Uterus (tissue), 3 donors: ENCODE measurements at regions not wholly inside any gene's neighbourhood (a gene's known extent, or its start where the extent isn't known, plus 50 kb on each side); places are given as distances from the start of the nearest gene placed in this dataset.

Source experiments
- DNase-seq, 2 donors: peaks; one replicate each; pipeline ENCODE4 v3.0.0-alpha.2; 2019 to 2020
- H3K27ac ChIP-seq, 2 donors: fragments of 200-600 bp; sonication (generic); 1 replicate in 1 of 2; 2 replicates in 1 of 2; pipeline ENCODE4 v1.5.1; 2016 to 2018
- H3K27me3 ChIP-seq, 2 donors: fragments of 200-600 bp; sonication (generic); one replicate each; pipeline ENCODE4 v1.5.1; 2018 to 2019; ENCODE audit warnings: control low read depth in 1 of 2
- H3K36me3 ChIP-seq, 2 donors: fragments of 200-600 bp; sonication (generic); one replicate each; pipeline ENCODE4 v1.5.1; 2019; ENCODE audit warnings: control low read depth in 1 of 2
- H3K4me1 ChIP-seq, 2 donors: fragments of 200-600 bp; sonication (generic); one replicate each; pipeline ENCODE4 v1.5.1; 2018 to 2019; ENCODE audit warnings: control low read depth in 1 of 2
- H3K4me3 ChIP-seq, 2 donors: fragments of 200-600 bp; sonication (generic); 1 replicate in 1 of 2; 2 replicates in 1 of 2; pipeline ENCODE4 v1.5.1; 2018 to 2019; ENCODE audit warnings: mild to moderate bottlenecking in 1 of 2
- H3K9me3 ChIP-seq, 2 donors: fragments of 200-600 bp; sonication (generic); one replicate each; pipeline ENCODE4 v1.5.1; 2019; ENCODE audit warnings: control low read depth in 1 of 2
- POLR2A ChIP-seq, 2 donors: fragments of 450-650 bp; IDR thresholded peaks; one replicate each; pipeline ENCODE4 v1.6.1; 2016; ENCODE audit warnings: antibody characterized with exemption in 2 of 2, mild to moderate bottlenecking in 1 of 2, moderate library complexity in 1 of 2
- intact Hi-C: fragments of 100-400 bp; cut with DNase I; formaldehyde crosslinking; loops from one replicate; pipeline ENCODE4 v1.15.1; 2023; ENCODE audit warnings: low total_unique reads
- TF ChIP-seq, protein P1 (sequence below), 4 experiments: fragments of 200-600 bp in 2 of 4; fragments of 450-650 bp in 2 of 4; sonication (generic) in 2 of 4; IDR thresholded peaks; one replicate each; pipeline ENCODE4 v1.5.1; 2016 to 2019; ENCODE audit warnings: antibody characterized with exemption in 4 of 4, mild to moderate bottlenecking in 2 of 4, moderate library complexity in 1 of 4
- donor health status: DM: yes; HTN: yes; CAD: no.

- intact Hi-C loops: no loop called here
- H3K36me3 ChIP-seq: no peaks in the 10 kb centered on the region
- H3K27ac ChIP-seq: no peak overlapping the region
- H3K9me3 ChIP-seq: no peaks in the 10 kb centered on the region
- H3K27me3 ChIP-seq: no peaks in the 10 kb centered on the region
- DNase-seq: no peak
- TF ChIP-seq POLR2A (IDR thresholded peaks at IDR 0.05): no peak
- TF ChIP-seq, protein P1, sequence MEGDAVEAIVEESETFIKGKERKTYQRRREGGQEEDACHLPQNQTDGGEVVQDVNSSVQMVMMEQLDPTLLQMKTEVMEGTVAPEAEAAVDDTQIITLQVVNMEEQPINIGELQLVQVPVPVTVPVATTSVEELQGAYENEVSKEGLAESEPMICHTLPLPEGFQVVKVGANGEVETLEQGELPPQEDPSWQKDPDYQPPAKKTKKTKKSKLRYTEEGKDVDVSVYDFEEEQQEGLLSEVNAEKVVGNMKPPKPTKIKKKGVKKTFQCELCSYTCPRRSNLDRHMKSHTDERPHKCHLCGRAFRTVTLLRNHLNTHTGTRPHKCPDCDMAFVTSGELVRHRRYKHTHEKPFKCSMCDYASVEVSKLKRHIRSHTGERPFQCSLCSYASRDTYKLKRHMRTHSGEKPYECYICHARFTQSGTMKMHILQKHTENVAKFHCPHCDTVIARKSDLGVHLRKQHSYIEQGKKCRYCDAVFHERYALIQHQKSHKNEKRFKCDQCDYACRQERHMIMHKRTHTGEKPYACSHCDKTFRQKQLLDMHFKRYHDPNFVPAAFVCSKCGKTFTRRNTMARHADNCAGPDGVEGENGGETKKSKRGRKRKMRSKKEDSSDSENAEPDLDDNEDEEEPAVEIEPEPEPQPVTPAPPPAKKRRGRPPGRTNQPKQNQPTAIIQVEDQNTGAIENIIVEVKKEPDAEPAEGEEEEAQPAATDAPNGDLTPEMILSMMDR (IDR thresholded peaks at IDR 0.05): no peak
- H3K4me3 ChIP-seq: no peak overlapping the region
- no peaks in the 10 kb centered on the region for H3K4me1 ChIP-seq
Measured at GRCh38 chr17:53004902-53005301, 817.8 kb upstream of the KIF2B start.

DNA sequence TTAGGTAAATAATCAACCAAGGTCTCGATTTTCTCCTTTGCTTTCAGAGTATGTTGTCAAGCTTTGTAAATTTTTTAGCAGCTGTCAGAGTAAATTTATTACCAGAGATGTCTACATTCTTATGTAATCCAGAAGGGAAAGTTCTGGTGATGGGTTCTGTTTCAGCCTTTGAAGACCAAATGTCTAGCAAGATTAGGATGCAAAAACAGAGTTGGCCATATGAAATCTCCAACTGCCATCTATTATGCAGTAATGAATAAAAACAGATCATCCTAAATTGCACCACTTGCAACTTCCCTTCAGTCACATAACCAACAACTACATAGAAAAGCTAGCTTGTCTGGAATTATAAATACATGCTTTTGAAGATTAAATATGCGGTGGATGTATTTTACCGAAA is 826.8 kb upstream of the KIF2B start:
- no peak for TF ChIP-seq POLR2A (IDR thresholded peaks at IDR 0.05)
- TF ChIP-seq, protein P1 (IDR thresholded peaks at IDR 0.05): no peak
- intact Hi-C loops: no loop called here
- DNase-seq: no peak

DNA sequence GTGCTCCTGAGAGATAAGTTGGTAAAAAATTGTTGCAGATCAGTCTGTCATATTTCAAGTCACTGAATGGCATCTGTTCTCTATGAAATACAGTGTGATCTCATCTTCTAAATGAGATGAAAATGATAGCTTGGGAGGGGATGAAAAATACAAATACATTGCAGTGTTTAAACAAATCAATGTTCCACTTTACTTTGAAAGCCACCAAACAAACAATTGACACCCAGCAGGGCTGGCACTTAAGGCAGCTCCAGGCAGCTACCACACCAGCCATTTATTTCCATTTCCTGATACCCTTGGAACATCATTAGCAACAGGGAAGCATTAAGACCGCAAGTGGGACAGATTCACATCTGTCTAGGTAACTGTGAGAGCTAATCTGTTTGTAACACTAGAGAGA is 827.6 kb upstream of the KIF2B start:
- no peaks in the 10 kb centered on the region for H3K4me1 ChIP-seq
- no peaks in the 10 kb centered on the region for H3K27me3 ChIP-seq
- no peak overlapping the region for H3K4me3 ChIP-seq
- no peak overlapping the region for H3K27ac ChIP-seq
- intact Hi-C loops: no loop called here
- DNase-seq: no peak
- H3K36me3 ChIP-seq: no peaks in the 10 kb centered on the region
- no peaks in the 10 kb centered on the region for H3K9me3 ChIP-seq
- TF ChIP-seq, protein P1 (IDR thresholded peaks at IDR 0.05): no peak
- no peak for TF ChIP-seq POLR2A (IDR thresholded peaks at IDR 0.05)

More for the DNA sequence above, 826.8 kb upstream of the KIF2B start:
- Histone ChIP-seq H3K27me3 (no peaks in the 10 kb centered on the region), H3K4me1 (no peaks in the 10 kb centered on the region), H3K4me3 (no peak overlapping the region), H3K36me3 (no peaks in the 10 kb centered on the region), H3K27ac (no peak overlapping the region), H3K9me3 (no peaks in the 10 kb centered on the region)

GRCh38 chr17:52986056-52986662 is 827.6 kb upstream of the CA10 start:
- TF ChIP-seq, protein P1 (IDR thresholded peaks at IDR 0.05): no peak
- TF ChIP-seq POLR2A (IDR thresholded peaks at IDR 0.05): no peak
- Histone ChIP-seq H3K36me3 (no peaks in the 10 kb centered on the region), H3K4me1 (no peaks in the 10 kb centered on the region), H3K27me3 (no peaks in the 10 kb centered on the region), H3K9me3 (no peaks in the 10 kb centered on the region), H3K4me3 (no peak overlapping the region), H3K27ac (no peak overlapping the region)
- intact Hi-C loops: no loop called here
- no peak for DNase-seq

GRCh38 chr17:52982331-52982730 is 823.8 kb upstream of the CA10 start:
- TF ChIP-seq, protein P1 (IDR thresholded peaks at IDR 0.05): no peak
- TF ChIP-seq POLR2A (IDR thresholded peaks at IDR 0.05): no peak

More at GRCh38 chr17:52982331-52982730, 823.8 kb upstream of the CA10 start:
- intact Hi-C loops: no loop called here
- no peaks in the 10 kb centered on the region for H3K36me3 ChIP-seq
- no peaks in the 10 kb centered on the region for H3K9me3 ChIP-seq
- no peak for DNase-seq
- no peaks in the 10 kb centered on the region for H3K4me1 ChIP-seq
- H3K27me3 ChIP-seq: no peaks in the 10 kb centered on the region
- H3K4me3 ChIP-seq: no peak overlapping the region
- no peak overlapping the region for H3K27ac ChIP-seq
